ENCODE measurements at regions not wholly inside any gene's neighbourhood (a gene's known extent, or its start where the extent isn't known, plus 50 kb on each side); places are given as distances from the start of the nearest gene placed in this dataset.

DNA sequence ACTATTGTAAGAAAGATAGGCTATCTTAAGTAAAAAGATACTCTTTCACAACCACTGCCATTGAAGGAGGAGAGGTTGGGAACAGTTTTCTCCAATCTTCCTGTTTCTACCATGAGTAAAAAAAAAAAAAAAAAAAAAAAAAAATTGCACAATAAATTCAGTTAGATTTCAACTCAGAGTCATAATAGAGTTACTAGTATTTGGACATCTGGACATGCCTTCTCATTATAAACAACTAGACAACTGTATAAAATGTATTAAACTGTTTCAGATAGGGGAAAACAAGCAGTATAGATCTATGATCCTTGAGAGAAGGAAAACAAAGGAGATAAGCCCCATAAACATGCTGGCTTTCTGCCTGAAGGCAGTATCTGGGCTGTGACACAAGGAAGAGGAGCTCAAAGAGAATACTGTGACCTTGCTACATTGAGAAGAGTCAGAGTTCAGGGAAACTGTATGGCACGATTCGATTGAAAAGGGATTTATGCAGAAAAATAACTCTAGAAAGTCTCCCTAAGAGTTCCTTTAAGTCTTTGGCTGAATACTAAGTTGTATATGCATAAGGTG lies 249.2 kb upstream of the POU5F2 start:
- no peak for TF ChIP-seq CTCF (conservative IDR thresholded peaks at IDR 0.05 in 1 of 2, IDR thresholded peaks at IDR 0.05 in 1 of 2; ENCODE audit: low read depth in 1 of 2, low read length in 2 of 2)
- TF ChIP-seq EZH2 (IDR thresholded peaks at IDR 0.05; ENCODE audit: low read length, missing control alignments), result no peak
